ENCODE measurements at regions not wholly inside any gene's neighbourhood (a gene's known extent, or its start where the extent isn't known, plus 50 kb on each side); places are given as distances from the start of the nearest gene placed in this dataset.

- Histone ChIP-seq H3K9ac (no peak overlapping the region), H3K9me2 (ENCODE audit: insufficient read depth) (no peaks in the 10 kb centered on the region), H4K20me1 (ENCODE audit: insufficient read depth) (no peaks in the 10 kb centered on the region), H3K4me3 (no peak overlapping the region), H3K4me1 (ENCODE audit: insufficient read depth) (no peaks in the 10 kb centered on the region), H3K9me3 (ENCODE audit: low read depth) (no peaks in the 10 kb centered on the region), H3K79me2 (ENCODE audit: insufficient read depth) (no peaks in the 10 kb centered on the region), H3K36me3 (ENCODE audit: low read depth) (no peaks in the 10 kb centered on the region), H3K4me2 (ENCODE audit: unreplicated experiment) (no peak overlapping the region), H3K27me3 (replicated peaks; ENCODE audit: insufficient read depth) (no peaks in the 10 kb centered on the region), H3K27ac (no peak overlapping the region), H3F3A (ENCODE audit: insufficient read depth) (no peaks in the 10 kb centered on the region), H2AFZ (no peak overlapping the region)
- whole genome bisulfite sequencing, 2 experiments (ENCODE audit: low coverage in 1 of 2, low lambda C conversion rate in 2 of 2, missing lambda C conversion rate in 2 of 2) = 30 to 34% methylated on average over 2 of the region's 2 CpGs
- in situ Hi-C loops (cut with MboI) = no loop called here
- TF ChIP-seq EZH2 (IDR thresholded peaks at IDR 0.05; ENCODE audit: insufficient read depth, poor library complexity, severe bottlenecking) = no peak
- no peak for TF ChIP-seq EZH2phosphoT487 (IDR thresholded peaks at IDR 0.05; ENCODE audit: insufficient read depth, low read depth)
- DNase-seq = no peak
These were observed 915.4 kb downstream of the PCDH19 start for GRCh38 chrX:99494668-99495067.

GRCh38 chrX:99480728-99481127, 929.3 kb downstream of the PCDH19 start:
- 0 to 14% methylated on average over 1 of the region's 1 CpG for WGBS, 2 experiments (ENCODE audit: low coverage in 1 of 2, low lambda C conversion rate in 2 of 2, missing lambda C conversion rate in 2 of 2)
- no peaks in the 10 kb centered on the region for H3K9me3 ChIP-seq (ENCODE audit: low read depth)
- no peak overlapping the region for H3K27ac ChIP-seq
- no peaks in the 10 kb centered on the region for H3K36me3 ChIP-seq (ENCODE audit: low read depth)
- H3K27me3 ChIP-seq (replicated peaks; ENCODE audit: insufficient read depth) = no peaks in the 10 kb centered on the region
- no peaks in the 10 kb centered on the region for H3K4me1 ChIP-seq (ENCODE audit: insufficient read depth)
- no peak overlapping the region for H3K4me2 ChIP-seq (ENCODE audit: unreplicated experiment)
- H2AFZ ChIP-seq = no peak overlapping the region
- H3K9me2 ChIP-seq (ENCODE audit: insufficient read depth) = no peaks in the 10 kb centered on the region
- H4K20me1 ChIP-seq (ENCODE audit: insufficient read depth) = no peaks in the 10 kb centered on the region
- H3F3A ChIP-seq (ENCODE audit: insufficient read depth) = no peaks in the 10 kb centered on the region
- TF ChIP-seq EZH2 (IDR thresholded peaks at IDR 0.05; ENCODE audit: insufficient read depth, poor library complexity, severe bottlenecking) = no peak
- no peak for TF ChIP-seq EZH2phosphoT487 (IDR thresholded peaks at IDR 0.05; ENCODE audit: insufficient read depth, low read depth)
- no peak for DNase-seq
- in situ Hi-C loops (cut with MboI) = no loop called here
- no peak overlapping the region for H3K4me3 ChIP-seq
- no peaks in the 10 kb centered on the region for H3K79me2 ChIP-seq (ENCODE audit: insufficient read depth)
- H3K9ac ChIP-seq = no peak overlapping the region

GRCh38 chrX:99469439-99469838, 940.6 kb downstream of the PCDH19 start:
- in situ Hi-C loops (cut with MboI) = no loop called here
- TF ChIP-seq EZH2phosphoT487 (IDR thresholded peaks at IDR 0.05; ENCODE audit: insufficient read depth, low read depth) (no peak), EZH2 (IDR thresholded peaks at IDR 0.05; ENCODE audit: insufficient read depth, poor library complexity, severe bottlenecking) (no peak)
- Histone ChIP-seq H3K79me2 (ENCODE audit: insufficient read depth) (no peaks in the 10 kb centered on the region), H3K9ac (no peak overlapping the region), H4K20me1 (ENCODE audit: insufficient read depth) (no peaks in the 10 kb centered on the region), H3K4me2 (ENCODE audit: unreplicated experiment) (no peak overlapping the region), H3K27me3 (replicated peaks; ENCODE audit: insufficient read depth) (no peaks in the 10 kb centered on the region), H3F3A (ENCODE audit: insufficient read depth) (no peaks in the 10 kb centered on the region), H3K4me3 (no peak overlapping the region), H2AFZ (no peak overlapping the region), H3K36me3 (ENCODE audit: low read depth) (no peaks in the 10 kb centered on the region), H3K4me1 (ENCODE audit: insufficient read depth) (no peaks in the 10 kb centered on the region), H3K27ac (no peak overlapping the region), H3K9me3 (ENCODE audit: low read depth) (no peaks in the 10 kb centered on the region), H3K9me2 (ENCODE audit: insufficient read depth) (no peaks in the 10 kb centered on the region)
- no peak for DNase-seq
- WGBS, 2 experiments (ENCODE audit: low coverage in 1 of 2, low lambda C conversion rate in 2 of 2, missing lambda C conversion rate in 2 of 2) = 23 to 59% methylated on average over 3 of the region's 3 CpGs

GRCh38 chrX:99468993-99469392, 941.1 kb downstream of the PCDH19 start:
- H3K4me2 ChIP-seq (ENCODE audit: unreplicated experiment) = no peak overlapping the region
- DNase-seq = no peak
- no peaks in the 10 kb centered on the region for H3F3A ChIP-seq (ENCODE audit: insufficient read depth)
- H3K27ac ChIP-seq = no peak overlapping the region
- no peaks in the 10 kb centered on the region for H3K4me1 ChIP-seq (ENCODE audit: insufficient read depth)
- no peaks in the 10 kb centered on the region for H3K9me2 ChIP-seq (ENCODE audit: insufficient read depth)
- H2AFZ ChIP-seq = no peak overlapping the region
- in situ Hi-C loops (cut with MboI) = no loop called here
- WGBS, 2 experiments (ENCODE audit: low coverage in 1 of 2, low lambda C conversion rate in 2 of 2, missing lambda C conversion rate in 2 of 2) = 0 to 13% methylated on average over 1 to 3 of the region's 5 CpGs
- no peaks in the 10 kb centered on the region for H3K27me3 ChIP-seq (replicated peaks; ENCODE audit: insufficient read depth)
- no peak overlapping the region for H3K9ac ChIP-seq
- no peak overlapping the region for H3K4me3 ChIP-seq
- H3K9me3 ChIP-seq (ENCODE audit: low read depth) = no peaks in the 10 kb centered on the region
- H3K36me3 ChIP-seq (ENCODE audit: low read depth) = no peaks in the 10 kb centered on the region
- TF ChIP-seq EZH2phosphoT487 (IDR thresholded peaks at IDR 0.05; ENCODE audit: insufficient read depth, low read depth) = no peak
- no peak for TF ChIP-seq EZH2 (IDR thresholded peaks at IDR 0.05; ENCODE audit: insufficient read depth, poor library complexity, severe bottlenecking)
- H3K79me2 ChIP-seq (ENCODE audit: insufficient read depth) = no peaks in the 10 kb centered on the region
- H4K20me1 ChIP-seq (ENCODE audit: insufficient read depth) = no peaks in the 10 kb centered on the region

GRCh38 chrX:99461223-99461622, 948.9 kb downstream of the PCDH19 start:
- Histone ChIP-seq H3K4me2 (ENCODE audit: unreplicated experiment) (no peak overlapping the region), H3K79me2 (ENCODE audit: insufficient read depth) (no peaks in the 10 kb centered on the region), H3K9me2 (ENCODE audit: insufficient read depth) (no peaks in the 10 kb centered on the region), H3K27ac (no peak overlapping the region), H3K27me3 (replicated peaks; ENCODE audit: insufficient read depth) (no peaks in the 10 kb centered on the region), H3K4me3 (no peak overlapping the region), H4K20me1 (ENCODE audit: insufficient read depth) (no peaks in the 10 kb centered on the region), H3K4me1 (ENCODE audit: insufficient read depth) (no peaks in the 10 kb centered on the region), H2AFZ (no peak overlapping the region), H3K9me3 (ENCODE audit: low read depth) (no peaks in the 10 kb centered on the region), H3F3A (ENCODE audit: insufficient read depth) (no peaks in the 10 kb centered on the region), H3K9ac (no peak overlapping the region), H3K36me3 (ENCODE audit: low read depth) (no peaks in the 10 kb centered on the region)
- 19 to 23% methylated on average over 4 of the region's 4 CpGs for WGBS, 2 experiments (ENCODE audit: low coverage in 1 of 2, low lambda C conversion rate in 2 of 2, missing lambda C conversion rate in 2 of 2)
- no peak for TF ChIP-seq EZH2 (IDR thresholded peaks at IDR 0.05; ENCODE audit: insufficient read depth, poor library complexity, severe bottlenecking)
- no peak for TF ChIP-seq EZH2phosphoT487 (IDR thresholded peaks at IDR 0.05; ENCODE audit: insufficient read depth, low read depth)
- in situ Hi-C loops (cut with MboI) = no loop called here
- DNase-seq = no peak
